Dermis blood vessel endothelial cell (primary cell): ENCODE measurements at regions not wholly inside any gene's neighbourhood (a gene's known extent, or its start where the extent isn't known, plus 50 kb on each side); places are given as distances from the start of the nearest gene placed in this dataset.

Experiments used
- DNase-seq: peaks from one replicate; pipeline ENCODE4 v3.0.0; 2010

GRCh38 chr3:170728181-170728580 lies 141.8 kb downstream of the RPL22L1 start:
- no peak for DNase-seq

- DNase-seq: no peak
These were observed 141.9 kb upstream of the SLC7A14 start for GRCh38 chr3:170727754-170728153.

DNA sequence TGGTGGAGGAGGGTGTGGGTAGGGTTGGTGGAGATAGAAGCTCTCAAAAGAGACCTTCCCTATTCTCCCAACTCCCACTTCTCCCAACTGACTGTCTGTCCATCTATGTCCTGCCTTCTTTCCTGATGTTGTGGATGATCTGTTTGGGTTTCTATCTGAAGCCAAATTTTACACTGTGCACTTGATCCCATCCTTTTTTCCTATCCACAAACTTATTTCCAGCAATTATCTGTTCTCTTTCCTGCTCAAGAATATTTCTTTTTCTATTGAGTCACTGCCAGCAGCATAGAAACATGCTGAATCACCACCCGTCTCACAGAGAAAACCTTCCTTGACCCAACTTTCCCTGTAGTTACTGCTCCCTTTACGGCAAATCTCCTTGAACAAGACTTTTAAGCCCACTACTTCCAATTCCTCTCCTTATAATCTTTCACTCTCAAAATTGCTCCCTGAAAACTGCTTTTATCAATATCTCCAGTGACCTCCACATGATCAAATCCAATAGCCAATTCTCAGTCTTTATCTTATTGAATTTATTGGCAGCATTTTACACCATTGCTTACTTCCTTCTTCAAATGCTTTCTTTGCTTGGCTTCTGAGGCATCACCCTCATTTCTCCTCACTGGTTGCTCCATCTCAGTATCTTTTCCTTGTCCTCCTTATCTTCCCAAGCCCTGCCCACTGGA lies 141.2 kb upstream of the SLC7A14 start:
- peak; percentile 83 for DNase-seq

DNA sequence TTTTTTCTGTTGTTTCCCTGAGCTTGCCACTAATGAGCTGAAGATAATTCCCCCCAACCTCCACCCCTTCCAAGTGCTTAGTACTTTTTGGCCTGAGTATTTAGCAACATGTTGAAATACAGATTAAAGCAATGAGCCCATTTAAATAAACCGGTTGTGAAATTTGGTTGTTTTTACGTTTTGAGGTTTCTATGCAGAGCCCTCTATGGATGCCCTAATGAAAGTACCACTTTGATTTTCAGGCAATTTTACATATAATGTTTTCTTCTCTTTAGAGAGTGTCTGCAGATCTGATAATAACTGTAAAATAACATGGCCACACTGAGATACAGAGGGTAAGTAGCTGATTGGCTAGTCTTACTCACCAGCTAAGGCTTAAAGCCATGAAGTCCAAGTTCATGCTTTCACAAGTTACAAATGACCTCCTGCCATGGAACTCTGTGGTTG lies 139.4 kb upstream of the SLC7A14 start:
- DNase-seq: no peak

DNA sequence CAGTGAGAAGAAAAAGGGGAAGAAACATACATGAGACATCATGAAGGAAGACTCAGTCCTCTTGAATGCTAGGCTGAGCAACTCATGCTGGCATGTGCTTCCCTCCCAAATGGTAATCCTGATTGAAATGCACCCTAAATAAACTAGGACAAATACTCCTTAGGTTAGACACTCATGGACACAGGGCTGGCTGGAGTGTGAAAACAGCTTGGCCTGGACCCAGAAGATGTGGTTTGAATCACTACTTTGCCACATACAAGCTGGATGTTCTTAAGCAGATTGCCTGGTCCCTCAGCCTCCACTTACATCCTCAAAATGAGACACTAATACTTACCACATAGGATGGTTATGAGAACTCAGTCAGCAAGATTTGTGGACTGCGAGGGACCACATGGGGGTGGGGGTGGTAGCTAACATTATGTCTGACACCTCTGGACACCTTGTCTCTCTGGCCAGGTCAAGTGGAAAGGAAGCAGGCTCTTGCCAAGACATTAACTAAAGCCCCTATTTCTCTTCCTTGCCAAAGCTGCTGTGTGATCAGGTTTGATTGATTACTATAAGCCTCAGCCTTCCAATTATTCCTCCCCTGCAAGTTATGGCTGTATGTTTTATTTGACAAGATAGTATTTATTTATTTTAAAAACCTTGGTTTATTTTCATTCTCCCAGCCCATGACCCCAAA lies 138.9 kb upstream of the SLC7A14 start:
- DNase-seq: no peak

- no peak for DNase-seq
These were observed 137.4 kb upstream of the SLC7A14 start for GRCh38 chr3:170723241-170723640.

- DNase-seq: no peak
These were observed 135.7 kb upstream of the SLC7A14 start for GRCh38 chr3:170721563-170721962.

DNA sequence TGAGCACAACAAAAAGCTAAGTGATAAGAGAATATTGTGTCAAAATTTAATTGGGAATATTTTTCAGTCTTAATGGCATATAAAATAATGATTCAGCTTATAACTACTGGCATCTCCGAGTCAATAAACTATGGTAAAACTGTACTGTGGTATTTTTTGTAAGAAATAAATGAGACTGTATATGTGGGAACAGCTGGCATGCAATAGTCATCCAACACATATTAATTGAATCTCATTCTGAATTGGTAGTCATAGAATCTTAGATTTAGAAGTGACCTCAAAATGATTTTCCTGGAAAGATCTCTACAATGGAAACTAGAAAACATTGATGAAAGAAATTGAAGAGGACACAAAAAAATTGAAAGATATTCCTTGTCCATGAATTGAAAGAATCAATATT lies 133.4 kb upstream of the SLC7A14 start:
- no peak for DNase-seq

- DNase-seq: no peak
These were observed 133.0 kb upstream of the SLC7A14 start for GRCh38 chr3:170718848-170719247.

GRCh38 chr3:170717410-170718402 lies 131.8 kb upstream of the SLC7A14 start:
- peak; percentile 17 for DNase-seq

- DNase-seq: no peak
These were observed 130.4 kb upstream of the SLC7A14 start for GRCh38 chr3:170716172-170716805.

DNA sequence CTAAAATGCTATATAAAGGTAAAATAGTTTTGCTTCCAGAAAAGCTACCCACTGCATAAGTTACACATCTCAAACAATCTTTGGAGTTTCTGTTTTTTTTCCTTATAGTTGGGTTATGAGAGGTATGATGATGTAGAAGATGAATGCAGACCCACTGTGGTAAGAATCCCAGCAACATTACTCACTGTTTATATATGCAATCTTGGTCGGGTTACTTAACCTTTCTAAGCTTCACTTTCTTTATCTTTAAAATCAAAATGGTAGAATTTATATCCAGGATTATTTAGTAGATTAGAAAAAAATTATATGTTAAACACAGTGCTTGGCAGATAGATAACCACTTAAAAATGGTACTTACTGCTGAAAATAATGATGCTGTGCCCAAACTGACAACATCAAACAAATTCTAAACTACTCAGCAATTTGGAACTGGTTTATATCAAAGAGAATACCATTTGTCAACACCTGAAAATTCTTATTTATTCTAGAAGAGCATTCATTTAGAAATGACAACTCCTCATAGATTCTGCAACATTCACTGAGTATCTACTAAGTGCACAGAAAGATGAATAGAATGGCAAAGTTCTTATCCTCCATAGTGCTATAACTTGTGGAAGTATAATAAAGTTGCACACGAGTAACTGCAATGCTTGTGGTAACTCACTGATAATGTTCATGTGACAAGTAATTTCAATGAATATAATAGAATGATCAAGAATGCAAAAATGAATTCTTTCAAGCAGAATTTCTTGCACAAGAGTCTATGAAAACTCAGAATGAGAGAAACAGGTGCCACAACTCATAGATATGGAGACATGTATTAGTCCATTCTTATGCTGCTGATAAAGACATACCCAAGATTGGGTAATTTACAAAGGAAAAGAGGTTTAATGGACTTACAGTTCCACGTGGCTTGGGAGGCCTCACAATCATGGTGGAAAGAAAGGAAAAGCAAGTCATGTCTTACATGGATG lies 129.0 kb upstream of the SLC7A14 start:
- DNase-seq: no peak

DNA sequence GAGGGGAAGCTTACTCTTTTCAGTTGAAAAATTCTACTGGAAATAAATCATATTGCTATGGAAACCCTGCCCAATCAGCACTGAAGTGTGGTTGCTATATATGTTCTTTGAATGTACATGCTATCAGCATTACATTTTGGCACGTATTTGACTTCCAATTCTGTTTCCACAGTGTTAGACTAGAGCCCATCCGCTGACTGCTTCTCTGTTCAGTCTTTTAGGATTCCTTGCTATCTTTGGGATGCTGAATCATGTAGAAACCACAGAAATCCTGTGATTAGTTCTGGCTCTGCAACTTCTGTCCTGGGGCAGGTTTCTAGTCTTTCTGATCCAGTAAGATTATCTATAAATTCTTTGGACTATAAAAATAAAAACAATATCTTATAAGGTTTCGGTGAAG lies 128.2 kb upstream of the SLC7A14 start:
- no peak for DNase-seq

- DNase-seq: no peak
These were observed 127.8 kb upstream of the SLC7A14 start for GRCh38 chr3:170713653-170714052.

DNA sequence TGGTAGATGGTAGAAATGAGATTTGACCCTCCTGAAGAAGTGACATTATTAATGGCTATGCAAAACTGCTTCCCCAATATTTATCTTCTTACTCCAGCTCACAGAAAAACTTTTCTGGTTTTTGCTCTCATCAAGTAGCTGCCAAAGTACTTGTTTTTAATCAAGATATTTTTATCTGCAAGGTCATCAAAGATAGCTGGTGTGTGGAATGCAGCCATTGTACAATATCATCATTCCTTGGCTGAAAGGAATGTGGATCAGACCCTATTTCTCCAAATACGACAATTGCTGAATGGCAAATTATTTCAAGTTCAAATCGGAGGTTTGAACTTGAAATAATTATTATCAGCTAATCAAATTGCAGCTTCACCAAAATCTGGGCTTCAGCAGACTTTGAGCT lies 126.9 kb upstream of the SLC7A14 start:
- peak; percentile 27 for DNase-seq

DNA sequence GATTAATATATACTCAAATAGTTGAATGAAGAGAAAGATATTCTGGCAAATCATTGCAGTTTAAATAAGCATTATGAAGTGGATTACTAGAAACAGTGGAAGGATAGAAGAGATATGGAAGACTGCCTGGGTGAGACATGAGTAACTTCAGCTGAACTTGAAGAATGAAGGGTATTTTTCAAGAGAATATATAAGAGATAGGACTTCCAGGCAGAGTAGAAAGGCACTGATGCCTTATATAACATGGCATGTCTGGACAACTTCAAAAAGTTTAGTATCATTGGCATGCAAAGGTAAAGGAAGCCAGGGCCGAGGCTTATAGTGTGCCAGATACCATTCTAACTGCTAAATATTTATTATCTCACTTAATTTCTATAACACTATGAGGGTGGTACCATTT lies 126.5 kb upstream of the SLC7A14 start:
- DNase-seq: no peak

- DNase-seq: no peak
These were observed 125.9 kb upstream of the SLC7A14 start for GRCh38 chr3:170711786-170712185.

DNA sequence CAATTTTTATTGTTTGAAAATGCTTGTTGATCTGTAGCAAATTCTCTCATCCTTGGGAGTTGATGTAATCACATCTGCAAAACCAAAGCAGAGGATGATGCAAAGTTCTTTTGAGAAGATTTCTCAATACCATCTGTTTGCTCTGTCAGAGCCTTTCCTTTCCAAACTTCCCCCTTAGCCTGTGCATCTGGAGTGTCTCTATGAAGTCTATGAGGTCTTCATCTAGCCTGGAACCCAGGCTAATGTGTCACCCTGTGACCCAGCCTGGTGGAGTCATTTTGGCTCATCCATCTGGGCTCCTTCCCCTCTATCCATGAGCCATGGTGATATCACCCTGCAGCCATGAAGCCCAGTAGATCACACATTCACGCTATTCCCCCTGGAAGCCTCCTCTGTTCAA lies 123.2 kb upstream of the SLC7A14 start:
- no peak for DNase-seq

GRCh38 chr3:170707899-170708298 lies 122.0 kb upstream of the SLC7A14 start:
- DNase-seq: no peak

DNA sequence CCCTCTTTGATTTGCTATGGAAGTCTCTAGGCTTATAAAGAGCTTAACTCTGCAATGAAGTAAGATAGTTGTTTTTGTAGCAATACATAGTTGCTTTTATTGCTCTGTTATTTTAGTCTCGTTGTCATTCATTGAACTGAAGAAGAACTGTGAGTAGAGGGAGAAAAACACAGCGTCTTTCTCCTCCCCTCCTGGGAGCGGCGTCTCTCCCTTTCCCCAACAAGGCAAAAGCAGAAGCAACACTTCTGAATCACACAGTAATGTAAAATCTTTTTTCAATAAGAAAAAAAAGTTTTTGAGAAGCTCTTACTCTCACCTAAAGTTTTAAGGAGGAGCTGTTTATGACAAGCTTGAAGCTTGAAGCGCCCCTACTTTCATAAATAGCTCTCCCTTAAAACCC lies 119.3 kb upstream of the SLC7A14 start:
- DNase-seq: no peak

- DNase-seq: peak; percentile 65
These were observed 117.3 kb upstream of the SLC7A14 start for GRCh38 chr3:170703121-170703588.
